Osteocyte (in vitro differentiated cells): ENCODE measurements at regions not wholly inside any gene's neighbourhood (a gene's known extent, or its start where the extent isn't known, plus 50 kb on each side); places are given as distances from the start of the nearest gene placed in this dataset.

Experiments
- DNase-seq: peaks from one replicate; pipeline ENCODE4 v3.0.0; 2021; ENCODE audit warnings: mixed read lengths; ENCODE audit not compliant: unreplicated experiment; ENCODE audit errors: extremely low spot score
- H3K27ac Mint-ChIP-seq: one replicate; pipeline ENCODE4 v1.8.0; 2021; ENCODE audit warnings: mild to moderate bottlenecking, mixed read lengths; ENCODE audit not compliant: unreplicated experiment
- H3K27me3 Mint-ChIP-seq: one replicate; pipeline ENCODE4 v1.8.0; 2021; ENCODE audit warnings: mixed read lengths; ENCODE audit not compliant: unreplicated experiment
- H3K36me3 Mint-ChIP-seq: one replicate; pipeline ENCODE4 v1.8.0; 2021; ENCODE audit warnings: mixed read lengths; ENCODE audit not compliant: unreplicated experiment
- H3K4me1 Mint-ChIP-seq: one replicate; pipeline ENCODE4 v1.8.0; 2021; ENCODE audit warnings: mixed read lengths; ENCODE audit not compliant: unreplicated experiment
- H3K4me3 Mint-ChIP-seq: one replicate; pipeline ENCODE4 v1.8.0; 2021; ENCODE audit warnings: mild to moderate bottlenecking, moderate library complexity, mixed read lengths; ENCODE audit not compliant: unreplicated experiment
- H3K9me3 Mint-ChIP-seq: one replicate; pipeline ENCODE4 v1.8.0; 2021; ENCODE audit warnings: mixed read lengths; ENCODE audit not compliant: unreplicated experiment
- CTCF ChIP-seq: fragments of 200-600 bp; sonication (generic); IDR thresholded peaks from 2 replicates; pipeline ENCODE4 v1.5.0; 2021; ENCODE audit warnings: antibody characterized with exemption, mild to moderate bottlenecking, moderate library complexity

DNA sequence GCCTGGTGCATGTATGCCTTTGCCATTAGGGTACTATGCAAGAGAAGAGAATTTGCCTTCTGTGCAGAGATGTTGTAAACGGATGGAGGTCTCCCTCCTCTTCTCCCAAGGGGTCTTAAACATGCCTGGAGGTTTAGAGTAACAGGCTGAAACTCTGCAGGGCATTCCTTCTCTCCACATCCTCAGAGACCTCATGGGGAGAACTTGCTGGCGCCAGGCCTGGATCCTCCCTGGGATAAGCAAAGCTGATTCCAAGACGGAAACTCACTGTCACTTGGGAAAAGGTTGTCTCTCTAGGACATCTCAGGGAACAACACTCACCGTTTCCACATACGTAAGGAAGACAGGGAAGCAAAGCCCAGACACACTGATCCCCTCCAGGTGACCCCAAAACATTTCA is 76.9 kb upstream of the GPM6B start:
- no peaks in the 10 kb centered on the region for H3K27me3 Mint-ChIP-seq
- no peak overlapping the region for H3K4me3 Mint-ChIP-seq
- DNase-seq, result no peak
- no peaks in the 10 kb centered on the region for H3K36me3 Mint-ChIP-seq
- peaks cover 6% of the 10 kb centered on the region for H3K9me3 Mint-ChIP-seq
- peaks cover 20% of the 10 kb centered on the region for H3K4me1 Mint-ChIP-seq
- no peak for TF ChIP-seq CTCF
- no peak overlapping the region for H3K27ac Mint-ChIP-seq

- H3K27ac Mint-ChIP-seq, result no peak overlapping the region
- H3K27me3 Mint-ChIP-seq, result no peaks in the 10 kb centered on the region
- no peak for TF ChIP-seq CTCF
- no peaks in the 10 kb centered on the region for H3K36me3 Mint-ChIP-seq
- H3K4me3 Mint-ChIP-seq, result no peak overlapping the region
- peaks cover 26% of the 10 kb centered on the region for H3K4me1 Mint-ChIP-seq
- peaks cover 9% of the 10 kb centered on the region for H3K9me3 Mint-ChIP-seq
- DNase-seq, result no peak
These were observed 76.0 kb upstream of the GPM6B start for GRCh38 chrX:13892856-13893255.

DNA sequence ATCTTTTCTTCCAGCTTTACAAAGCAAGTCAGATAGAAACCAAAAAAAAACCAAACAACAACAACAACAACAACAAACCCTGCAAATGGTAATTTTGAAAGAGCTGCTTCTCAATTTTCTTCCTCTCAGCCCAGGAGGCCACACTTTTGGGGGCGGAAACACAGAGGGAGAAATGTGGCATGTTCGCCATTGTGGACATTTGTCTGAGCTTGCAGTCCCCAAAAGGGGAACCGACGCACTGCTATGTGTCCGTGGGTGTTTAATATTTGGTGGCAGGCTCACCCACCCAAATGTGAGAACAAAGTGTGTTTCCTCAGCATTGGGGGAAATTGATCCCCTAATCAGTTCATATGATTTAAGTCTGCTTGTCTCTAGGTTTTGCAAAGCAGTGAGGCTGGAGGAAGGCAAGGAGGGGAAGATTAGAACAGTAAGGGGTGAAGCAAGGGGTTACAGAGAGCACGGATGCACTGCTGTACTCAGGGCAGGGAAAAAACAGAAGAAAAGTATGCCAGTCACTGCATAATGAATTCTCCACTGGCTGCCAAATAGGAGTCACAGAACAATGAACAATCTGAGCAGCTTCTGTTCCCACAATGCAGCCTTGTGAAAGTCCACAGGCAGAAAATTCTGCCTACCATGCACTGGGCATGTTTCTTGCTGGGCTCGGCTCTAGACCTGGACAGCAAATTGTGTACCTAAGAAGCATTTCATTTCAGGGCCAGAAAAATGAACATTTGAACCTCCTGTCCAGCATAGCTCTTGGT is 74.7 kb upstream of the GPM6B start:
- H3K27ac Mint-ChIP-seq, result no peak overlapping the region
- no peaks in the 10 kb centered on the region for H3K27me3 Mint-ChIP-seq
- peaks cover 17% of the 10 kb centered on the region for H3K4me1 Mint-ChIP-seq
- no peak for TF ChIP-seq CTCF
- no peaks in the 10 kb centered on the region for H3K36me3 Mint-ChIP-seq
- H3K9me3 Mint-ChIP-seq, result peaks cover 5% of the 10 kb centered on the region
- no peak for DNase-seq
- H3K4me3 Mint-ChIP-seq, result no peak overlapping the region

DNA sequence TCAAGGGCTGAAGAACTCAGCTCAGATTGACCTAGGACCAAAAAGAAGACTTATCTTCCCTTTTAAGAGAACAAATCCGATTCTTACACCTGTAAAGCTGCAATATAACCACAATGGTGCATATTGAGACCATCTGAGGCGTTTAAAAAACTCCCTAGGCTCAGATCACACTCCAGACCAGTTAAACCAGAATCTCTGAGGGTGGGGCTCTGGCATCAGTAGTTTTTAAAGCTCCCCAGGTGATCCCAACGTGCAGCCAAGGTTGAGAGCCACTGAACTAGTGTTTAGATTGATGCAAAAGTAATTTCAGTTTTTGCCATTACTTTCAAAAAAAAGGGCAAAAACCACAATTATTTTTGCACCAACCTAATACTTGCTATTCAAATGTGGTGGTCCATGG is 73.9 kb upstream of the GPM6B start:
- TF ChIP-seq CTCF, result no peak
- Mint-ChIP-seq H3K9me3 (peaks cover 5% of the 10 kb centered on the region), H3K36me3 (no peaks in the 10 kb centered on the region), H3K27ac (no peak overlapping the region), H3K27me3 (no peaks in the 10 kb centered on the region), H3K4me1 (peaks cover 17% of the 10 kb centered on the region), H3K4me3 (no peak overlapping the region)
- no peak for DNase-seq

DNA sequence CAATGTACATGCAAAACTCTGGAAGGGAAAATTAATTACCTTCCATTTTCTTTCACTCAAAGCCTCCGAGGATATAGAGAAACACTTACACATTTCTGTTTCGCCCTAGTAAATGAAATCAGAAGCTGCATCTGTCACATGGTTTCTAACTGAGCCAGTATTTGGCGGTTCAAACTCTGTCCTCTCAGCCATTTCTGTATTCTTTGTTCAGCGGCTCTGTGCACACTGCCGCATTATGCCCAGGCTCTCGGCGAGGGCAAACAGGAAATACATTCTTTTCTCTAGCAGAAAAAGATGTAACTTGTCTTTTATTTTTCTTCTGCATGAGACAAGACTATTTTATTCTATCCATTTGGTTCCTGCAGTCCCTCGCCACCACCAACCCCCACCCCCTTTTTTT is 71.4 kb upstream of the GPM6B start:
- H3K27me3 Mint-ChIP-seq, result no peaks in the 10 kb centered on the region
- H3K9me3 Mint-ChIP-seq, result peaks cover 5% of the 10 kb centered on the region
- peak overlapping the region; percentile 72 for H3K27ac Mint-ChIP-seq
- no peak for TF ChIP-seq CTCF
- H3K36me3 Mint-ChIP-seq, result no peaks in the 10 kb centered on the region
- DNase-seq, result no peak
- peak overlapping the region; percentile 45 for H3K4me3 Mint-ChIP-seq
- peaks cover 17% of the 10 kb centered on the region for H3K4me1 Mint-ChIP-seq
